Vagina (tissue), 2 donors: ENCODE measurements at regions not wholly inside any gene's neighbourhood (a gene's known extent, or its start where the extent isn't known, plus 50 kb on each side); places are given as distances from the start of the nearest gene placed in this dataset.

Source experiments
- DNase-seq, 2 donors: peaks; one replicate each; pipeline ENCODE4 v3.0.0-alpha.2; 2017; ENCODE audit errors: extremely low spot score in 2 of 2
- H3K27ac ChIP-seq: fragments of 200-600 bp; sonication (generic); one replicate; pipeline ENCODE4 v1.5.1; 2019
- H3K27me3 ChIP-seq: fragments of 200-600 bp; sonication (generic); one replicate; pipeline ENCODE4 v1.5.1; 2019
- H3K36me3 ChIP-seq, 2 donors: fragments of 200-600 bp; sonication (generic); one replicate each; pipeline ENCODE4 v1.5.1; 2017 to 2019
- H3K4me1 ChIP-seq: fragments of 200-600 bp; sonication (generic); one replicate; pipeline ENCODE4 v1.5.1; 2019
- H3K4me3 ChIP-seq, 2 donors: fragments of 200-600 bp; sonication (generic); 1 replicate in 1 of 2; 2 replicates in 1 of 2; pipeline ENCODE4 v1.5.1; 2016 to 2019
- H3K9me3 ChIP-seq: fragments of 200-600 bp; sonication (generic); one replicate; pipeline ENCODE4 v1.5.1; 2019
- POLR2A ChIP-seq, 2 donors: fragments of 450-650 bp; IDR thresholded peaks; one replicate each; pipeline ENCODE4 v1.6.1; 2017; ENCODE audit warnings: antibody characterized with exemption in 2 of 2, mild to moderate bottlenecking in 2 of 2, moderate library complexity in 2 of 2
- POLR2AphosphoS5 ChIP-seq, 2 donors: sonication (generic); formaldehyde crosslinking; IDR thresholded peaks; one replicate each; pipeline ENCODE4 v1.9.0; 2017; ENCODE audit warnings: antibody characterized with exemption in 2 of 2, mild to moderate bottlenecking in 2 of 2, low read depth in 1 of 2; ENCODE audit not compliant: insufficient read depth in 1 of 2
- intact Hi-C: fragments of 100-400 bp; cut with DNase I; formaldehyde crosslinking; loops from one replicate; pipeline ENCODE4 v1.15.1; 2023
- TF ChIP-seq, protein P1 (sequence below), 3 experiments: fragments of 450-650 bp in 2 of 3; fragments of 200-600 bp in 1 of 3; sonication (generic) in 1 of 3; IDR thresholded peaks; one replicate each; pipeline ENCODE4 v1.5.1; 2017 to 2019; ENCODE audit warnings: antibody characterized with exemption in 3 of 3, mild to moderate bottlenecking in 2 of 3, moderate library complexity in 2 of 3

DNA sequence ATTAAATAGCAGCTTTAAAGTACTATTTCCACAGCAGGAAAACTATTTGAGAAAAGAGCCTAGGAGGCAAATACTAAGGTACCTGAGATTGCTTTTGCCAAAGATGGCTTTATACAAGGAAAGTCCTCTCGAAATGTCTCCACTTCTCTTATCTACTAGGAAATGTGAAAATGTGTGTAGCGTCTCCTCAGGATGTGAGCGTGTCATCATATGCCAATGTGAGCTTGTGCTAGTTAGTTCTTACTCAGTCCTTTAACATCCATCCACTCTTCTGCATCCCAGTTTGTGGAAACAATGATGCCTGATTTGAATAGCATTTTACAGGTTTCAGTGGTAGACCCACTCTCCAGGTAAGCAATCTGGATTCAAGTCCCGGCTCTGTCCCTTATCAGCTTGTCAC, 421.0 kb downstream of the DYNC2H1 start:
- Histone ChIP-seq H3K9me3 (no peaks in the 10 kb centered on the region), H3K27me3 (no peaks in the 10 kb centered on the region), H3K27ac (no peak overlapping the region), H3K4me3 (no peak overlapping the region), H3K4me1 (no peaks in the 10 kb centered on the region), H3K36me3 (no peaks in the 10 kb centered on the region)
- intact Hi-C loops: no loop called here
- no peak for DNase-seq
- TF ChIP-seq, protein P1, sequence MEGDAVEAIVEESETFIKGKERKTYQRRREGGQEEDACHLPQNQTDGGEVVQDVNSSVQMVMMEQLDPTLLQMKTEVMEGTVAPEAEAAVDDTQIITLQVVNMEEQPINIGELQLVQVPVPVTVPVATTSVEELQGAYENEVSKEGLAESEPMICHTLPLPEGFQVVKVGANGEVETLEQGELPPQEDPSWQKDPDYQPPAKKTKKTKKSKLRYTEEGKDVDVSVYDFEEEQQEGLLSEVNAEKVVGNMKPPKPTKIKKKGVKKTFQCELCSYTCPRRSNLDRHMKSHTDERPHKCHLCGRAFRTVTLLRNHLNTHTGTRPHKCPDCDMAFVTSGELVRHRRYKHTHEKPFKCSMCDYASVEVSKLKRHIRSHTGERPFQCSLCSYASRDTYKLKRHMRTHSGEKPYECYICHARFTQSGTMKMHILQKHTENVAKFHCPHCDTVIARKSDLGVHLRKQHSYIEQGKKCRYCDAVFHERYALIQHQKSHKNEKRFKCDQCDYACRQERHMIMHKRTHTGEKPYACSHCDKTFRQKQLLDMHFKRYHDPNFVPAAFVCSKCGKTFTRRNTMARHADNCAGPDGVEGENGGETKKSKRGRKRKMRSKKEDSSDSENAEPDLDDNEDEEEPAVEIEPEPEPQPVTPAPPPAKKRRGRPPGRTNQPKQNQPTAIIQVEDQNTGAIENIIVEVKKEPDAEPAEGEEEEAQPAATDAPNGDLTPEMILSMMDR (IDR thresholded peaks at IDR 0.05): no peak
- no peak for TF ChIP-seq POLR2A (IDR thresholded peaks at IDR 0.05)
- no peak for TF ChIP-seq POLR2AphosphoS5 (IDR thresholded peaks at IDR 0.05; ENCODE audit: insufficient read depth in 1 of 2, low read depth in 1 of 2)

DNA sequence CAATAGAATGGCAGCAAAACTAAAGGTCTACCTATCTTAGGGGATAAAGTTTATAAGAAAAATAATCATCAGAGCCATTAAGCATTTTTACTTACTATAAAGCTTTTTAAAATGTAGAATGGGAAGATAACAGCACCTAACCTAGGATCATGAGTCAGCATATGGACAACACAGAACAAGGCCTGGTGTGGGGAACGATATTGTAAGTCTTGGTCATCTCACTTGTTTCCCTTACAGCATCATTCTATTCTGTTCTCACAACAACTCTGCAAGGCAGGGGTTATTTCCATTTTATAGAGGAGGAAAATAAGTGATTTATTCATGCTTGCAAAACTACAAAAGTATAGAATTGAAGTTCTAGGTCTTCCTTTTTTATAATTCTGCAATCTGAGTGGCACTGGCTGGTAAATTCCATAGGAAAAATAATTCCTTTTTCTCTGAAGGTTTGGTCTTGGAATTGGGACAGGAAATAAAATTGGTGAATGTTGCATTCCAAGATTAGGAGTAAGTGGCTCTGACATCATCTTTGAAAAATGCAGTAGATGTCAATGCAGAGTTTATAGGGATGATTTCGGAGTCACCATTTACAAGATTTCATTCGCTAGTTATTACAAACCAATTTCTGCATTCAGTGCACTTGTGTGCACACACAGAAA, 423.0 kb downstream of the DYNC2H1 start:
- intact Hi-C loops: no loop called here
- Histone ChIP-seq H3K4me3 (no peak overlapping the region), H3K9me3 (no peaks in the 10 kb centered on the region), H3K36me3 (no peaks in the 10 kb centered on the region), H3K27ac (no peak overlapping the region), H3K4me1 (no peaks in the 10 kb centered on the region), H3K27me3 (no peaks in the 10 kb centered on the region)
- TF ChIP-seq, protein P1 (IDR thresholded peaks at IDR 0.05): no peak
- no peak for TF ChIP-seq POLR2A (IDR thresholded peaks at IDR 0.05)
- TF ChIP-seq POLR2AphosphoS5 (IDR thresholded peaks at IDR 0.05; ENCODE audit: insufficient read depth in 1 of 2, low read depth in 1 of 2): no peak
- DNase-seq: no peak

DNA sequence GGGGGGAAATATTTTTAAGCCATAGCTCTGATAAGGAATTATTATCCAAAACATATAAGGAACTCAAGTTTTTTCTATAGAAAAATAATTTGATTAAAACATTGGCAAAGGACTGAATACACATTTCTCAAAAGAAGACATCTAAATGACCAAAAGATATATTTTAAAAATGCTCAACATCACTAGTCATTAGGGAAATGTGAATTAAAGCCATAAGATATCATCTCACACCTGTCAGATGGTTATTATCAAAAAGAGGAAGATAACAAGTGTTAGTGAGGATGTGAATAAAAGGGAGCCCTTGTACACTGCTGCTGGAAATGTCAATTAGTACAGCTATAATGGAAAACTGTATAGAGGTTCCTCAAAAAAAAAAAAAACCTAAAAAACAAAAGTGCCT, 425.0 kb downstream of the DYNC2H1 start:
- no peak for DNase-seq
- no peak overlapping the region for H3K4me3 ChIP-seq
- no peaks in the 10 kb centered on the region for H3K27me3 ChIP-seq
- no peaks in the 10 kb centered on the region for H3K36me3 ChIP-seq
- no peaks in the 10 kb centered on the region for H3K9me3 ChIP-seq
- no peak overlapping the region for H3K27ac ChIP-seq
- intact Hi-C loops: no loop called here
- TF ChIP-seq, protein P1 (IDR thresholded peaks at IDR 0.05): no peak
- TF ChIP-seq POLR2A (IDR thresholded peaks at IDR 0.05) (no peak), POLR2AphosphoS5 (IDR thresholded peaks at IDR 0.05; ENCODE audit: insufficient read depth in 1 of 2, low read depth in 1 of 2) (no peak)
- H3K4me1 ChIP-seq: no peaks in the 10 kb centered on the region

DNA sequence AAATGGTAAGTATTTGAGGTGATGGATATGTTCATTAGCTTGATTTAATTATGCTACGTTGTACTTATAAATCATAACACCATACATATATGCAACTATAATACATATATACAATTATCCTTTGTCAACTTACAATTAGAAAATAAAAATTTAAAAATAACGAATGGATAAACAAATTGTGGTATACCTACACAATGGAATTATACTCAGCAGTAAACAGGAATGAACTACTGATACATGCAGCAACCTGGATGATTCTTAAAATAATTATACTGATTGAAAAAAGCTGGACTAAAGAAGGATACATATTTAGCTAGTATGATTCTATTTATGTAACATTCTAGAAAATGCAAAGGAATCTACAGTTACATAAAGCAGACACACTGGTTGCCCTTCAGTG, 425.7 kb downstream of the DYNC2H1 start:
- no peak overlapping the region for H3K27ac ChIP-seq
- DNase-seq: no peak
- intact Hi-C loops: no loop called here
- no peaks in the 10 kb centered on the region for H3K9me3 ChIP-seq
- no peak overlapping the region for H3K4me3 ChIP-seq
- H3K27me3 ChIP-seq: no peaks in the 10 kb centered on the region
- H3K4me1 ChIP-seq: no peaks in the 10 kb centered on the region
- no peaks in the 10 kb centered on the region for H3K36me3 ChIP-seq
- TF ChIP-seq POLR2A (IDR thresholded peaks at IDR 0.05) (no peak), POLR2AphosphoS5 (IDR thresholded peaks at IDR 0.05; ENCODE audit: insufficient read depth in 1 of 2, low read depth in 1 of 2) (no peak)
- TF ChIP-seq, protein P1 (IDR thresholded peaks at IDR 0.05): no peak

DNA sequence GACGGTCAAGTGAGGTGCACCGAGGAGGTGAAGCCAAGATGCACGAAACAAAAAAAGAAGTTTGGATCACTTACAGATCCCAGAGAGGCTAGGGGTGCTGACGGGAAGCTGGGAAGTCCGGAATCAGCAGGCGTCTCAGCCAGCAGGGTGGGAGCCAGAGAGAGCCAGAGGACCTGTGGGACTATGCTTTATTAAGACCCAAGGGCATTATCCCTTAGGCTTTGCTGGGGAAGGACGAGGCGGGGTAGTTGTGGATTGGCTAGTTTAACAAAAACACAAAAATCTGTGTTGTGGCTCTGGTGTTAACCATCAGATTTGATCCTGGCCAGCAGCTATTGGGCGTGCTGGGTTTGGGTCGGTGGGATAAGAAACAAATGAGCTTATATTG, 427.1 kb downstream of the DYNC2H1 start:
- Histone ChIP-seq H3K4me1 (no peaks in the 10 kb centered on the region), H3K9me3 (no peaks in the 10 kb centered on the region), H3K27me3 (no peaks in the 10 kb centered on the region), H3K4me3 (no peak overlapping the region), H3K27ac (no peak overlapping the region), H3K36me3 (no peaks in the 10 kb centered on the region)
- intact Hi-C loops: no loop called here
- TF ChIP-seq, protein P1 (IDR thresholded peaks at IDR 0.05): no peak
- TF ChIP-seq POLR2AphosphoS5 (IDR thresholded peaks at IDR 0.05; ENCODE audit: insufficient read depth in 1 of 2, low read depth in 1 of 2): no peak
- TF ChIP-seq POLR2A (IDR thresholded peaks at IDR 0.05): no peak
- DNase-seq: no peak
